DND-41 (cell line): ENCODE measurements at regions not wholly inside any gene's neighbourhood (a gene's known extent, or its start where the extent isn't known, plus 50 kb on each side); places are given as distances from the start of the nearest gene placed in this dataset.
"Not testable (repeated sequence)": the region's sequence is repeated elsewhere in the genome, so short reads cannot be mapped to it uniquely, and the experiment has no call there.

Source experiments
- CTCF ChIP-seq: IDR thresholded peaks from 2 replicates; pipeline ENCODE4 v1.5.1; 2012; ENCODE audit warnings: borderline replicate concordance, low read length, moderate library complexity, mild to moderate bottlenecking; ENCODE audit not compliant: poor library complexity, severe bottlenecking; ENCODE audit errors: extremely low read depth
- EZH2 ChIP-seq: IDR thresholded peaks from 3 replicates; pipeline ENCODE4 v1.6.1; 2012; ENCODE audit warnings: borderline replicate concordance, low read depth, mild to moderate bottlenecking, moderate library complexity, low read length, inconsistent platforms; ENCODE audit not compliant: severe bottlenecking

GRCh38 chr3:91485891-91486290, 2378.5 kb downstream of the EPHA3 start:
- not testable (repeated sequence) for TF ChIP-seq CTCF, EZH2
